Caco-2 (cell line): ENCODE measurements at regions not wholly inside any gene's neighbourhood (a gene's known extent, or its start where the extent isn't known, plus 50 kb on each side); places are given as distances from the start of the nearest gene placed in this dataset.

Experiments
- BruUV-seq: library from RNA; stranded (reverse); fragments of 400-500 nt; replicated peaks from 2 replicates; lab custom pipeline; 2021; lab: Mats Ljungman, UMichigan
- CTCF ChIA-PET: fragments of 300-600 bp; sonication (Branson Sonifier 250); formaldehyde crosslinking; loops from one replicate; lab custom pipeline; 2022; ENCODE audit warnings: antibody characterized with exemption; lab: Charles Lee
- POLR2A ChIA-PET: fragments of 300-600 bp; sonication (Branson Sonifier 250); formaldehyde crosslinking; loops from one replicate; lab custom pipeline; 2022; ENCODE audit warnings: antibody characterized with exemption; lab: Charles Lee
- DNase-seq, 2 experiments: peaks; one replicate each; pipeline versions ENCODE4 v3.0.0 to v3.0.0-alpha.2; 2020 to 2022
- H3K27me3 ChIP-seq: replicated peaks from 2 replicates; pipeline ENCODE4 v1.6.0; 2011; ENCODE audit warnings: low read length; ENCODE audit not compliant: control insufficient read depth, insufficient read depth
- H3K36me3 ChIP-seq: 2 replicates; pipeline ENCODE4 v1.5.1; 2011; ENCODE audit warnings: low read length; ENCODE audit not compliant: control insufficient read depth, insufficient read depth
- H3K4me1 ChIP-seq: fragments of 250-450 bp; sonication (Bioruptor Pico); 2 replicates; pipeline ENCODE4 v1.5.1; 2020; ENCODE audit warnings: mild to moderate bottlenecking
- H3K4me3 ChIP-seq: 2 replicates; pipeline ENCODE4 v1.5.1; 2011; ENCODE audit warnings: low read depth, mild to moderate bottlenecking, control low read depth, low read length
- H3K9me3 ChIP-seq: fragments of 250-450 bp; sonication (Bioruptor Pico); 2 replicates; pipeline ENCODE4 v1.5.1; 2020; ENCODE audit warnings: mild to moderate bottlenecking, moderate library complexity
- H3K27ac Mint-ChIP-seq: one replicate; pipeline ENCODE4 v1.8.0; 2022; ENCODE audit warnings: mixed read lengths; ENCODE audit not compliant: unreplicated experiment
- H3K27me3 Mint-ChIP-seq: one replicate; pipeline ENCODE4 v1.8.0; 2022; ENCODE audit warnings: mixed read lengths; ENCODE audit not compliant: insufficient read depth, unreplicated experiment
- H3K36me3 Mint-ChIP-seq: one replicate; pipeline ENCODE4 v1.8.0; 2022; ENCODE audit warnings: mild to moderate bottlenecking, mixed read lengths; ENCODE audit not compliant: insufficient read depth, unreplicated experiment
- H3K4me1 Mint-ChIP-seq: one replicate; pipeline ENCODE4 v1.8.0; 2022; ENCODE audit warnings: low read depth, mixed read lengths; ENCODE audit not compliant: unreplicated experiment
- H3K4me3 Mint-ChIP-seq: one replicate; pipeline ENCODE4 v1.8.0; 2022; ENCODE audit warnings: mild to moderate bottlenecking, moderate library complexity, mixed read lengths; ENCODE audit not compliant: unreplicated experiment
- H3K9me3 Mint-ChIP-seq: one replicate; pipeline ENCODE4 v1.8.0; 2022; ENCODE audit warnings: mixed read lengths; ENCODE audit not compliant: unreplicated experiment
- intact Hi-C: fragments of 100-400 bp; cut with micrococcal nuclease; formaldehyde crosslinking; loops from one replicate; pipeline ENCODE4 v1.10.0; 2022; ENCODE audit not compliant: unreplicated experiment
- TF ChIP-seq, protein P1 (sequence below), 2 experiments: fragments of 200-600 bp in 1 of 2; IDR thresholded peaks; 1 replicate in 1 of 2; 2 replicates in 1 of 2; pipeline versions ENCODE4 v1.5.1 to v1.8.0; 2011 to 2022; ENCODE audit warnings: antibody characterized with exemption in 1 of 2, control low read depth in 1 of 2, inconsistent platforms in 1 of 2, low read depth in 1 of 2, low read length in 1 of 2, mild to moderate bottlenecking in 1 of 2, moderate library complexity in 1 of 2; ENCODE audit not compliant: insufficient read depth in 1 of 2, severe bottlenecking in 1 of 2, unreplicated experiment in 1 of 2

- H3K27me3 ChIP-seq: no peaks in the 10 kb centered on the region
- peaks cover 11% of the 10 kb centered on the region for H3K9me3 Mint-ChIP-seq
- no peak overlapping the region for H3K4me3 Mint-ChIP-seq
- H3K4me3 ChIP-seq: no peak overlapping the region
- no peak overlapping the region for H3K27ac Mint-ChIP-seq
- TF ChIP-seq, protein P1, sequence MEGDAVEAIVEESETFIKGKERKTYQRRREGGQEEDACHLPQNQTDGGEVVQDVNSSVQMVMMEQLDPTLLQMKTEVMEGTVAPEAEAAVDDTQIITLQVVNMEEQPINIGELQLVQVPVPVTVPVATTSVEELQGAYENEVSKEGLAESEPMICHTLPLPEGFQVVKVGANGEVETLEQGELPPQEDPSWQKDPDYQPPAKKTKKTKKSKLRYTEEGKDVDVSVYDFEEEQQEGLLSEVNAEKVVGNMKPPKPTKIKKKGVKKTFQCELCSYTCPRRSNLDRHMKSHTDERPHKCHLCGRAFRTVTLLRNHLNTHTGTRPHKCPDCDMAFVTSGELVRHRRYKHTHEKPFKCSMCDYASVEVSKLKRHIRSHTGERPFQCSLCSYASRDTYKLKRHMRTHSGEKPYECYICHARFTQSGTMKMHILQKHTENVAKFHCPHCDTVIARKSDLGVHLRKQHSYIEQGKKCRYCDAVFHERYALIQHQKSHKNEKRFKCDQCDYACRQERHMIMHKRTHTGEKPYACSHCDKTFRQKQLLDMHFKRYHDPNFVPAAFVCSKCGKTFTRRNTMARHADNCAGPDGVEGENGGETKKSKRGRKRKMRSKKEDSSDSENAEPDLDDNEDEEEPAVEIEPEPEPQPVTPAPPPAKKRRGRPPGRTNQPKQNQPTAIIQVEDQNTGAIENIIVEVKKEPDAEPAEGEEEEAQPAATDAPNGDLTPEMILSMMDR (IDR thresholded peaks at IDR 0.05; ENCODE audit: insufficient read depth in 1 of 2, low read depth in 1 of 2, low read length in 1 of 2, severe bottlenecking in 1 of 2, unreplicated experiment in 1 of 2): no peak
- H3K36me3 Mint-ChIP-seq: no peaks in the 10 kb centered on the region
- no peaks in the 10 kb centered on the region for H3K36me3 ChIP-seq
- DNase-seq: no peak
- intact Hi-C loops: no loop called here
- no peaks in the 10 kb centered on the region for H3K9me3 ChIP-seq
- ChIA-PET POLR2A (no interaction called here), CTCF (no interaction called here)
- BruUV-seq: no TSS peak
- no peaks in the 10 kb centered on the region for H3K4me1 Mint-ChIP-seq
- H3K27me3 Mint-ChIP-seq: no peaks in the 10 kb centered on the region
- H3K4me1 ChIP-seq: no peaks in the 10 kb centered on the region
These were observed 218.8 kb downstream of the ZWINT start for GRCh38 chr10:56142092-56142728.

DNA sequence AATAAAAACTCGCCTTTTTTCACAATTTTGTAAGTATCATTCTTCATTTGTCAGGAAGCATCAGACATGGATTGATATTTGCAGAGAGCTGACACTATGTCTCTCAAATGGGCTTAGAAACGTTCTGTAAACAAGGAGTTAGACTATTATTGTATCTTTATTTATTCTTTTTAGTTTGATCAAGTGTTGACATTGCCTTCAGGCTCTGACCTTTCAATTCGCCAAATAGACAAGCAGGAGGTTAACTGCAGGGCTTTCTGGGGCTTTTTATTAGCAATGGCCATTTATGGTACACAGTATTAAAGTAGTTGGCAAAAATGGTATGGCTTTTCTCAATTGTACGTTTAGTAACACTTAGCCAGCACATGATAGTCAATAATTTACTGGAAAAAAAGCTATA lies 221.7 kb downstream of the ZWINT start:
- Mint-ChIP-seq H3K4me3 (no peak overlapping the region), H3K4me1 (no peaks in the 10 kb centered on the region), H3K27ac (no peak overlapping the region), H3K27me3 (no peaks in the 10 kb centered on the region), H3K36me3 (no peaks in the 10 kb centered on the region), H3K9me3 (peaks cover 9% of the 10 kb centered on the region)
- intact Hi-C loops: no loop called here
- H3K4me1 ChIP-seq: no peaks in the 10 kb centered on the region
- BruUV-seq: no TSS peak
- POLR2A ChIA-PET: no interaction called here
- no peaks in the 10 kb centered on the region for H3K9me3 ChIP-seq
- H3K4me3 ChIP-seq: no peak overlapping the region
- H3K36me3 ChIP-seq: no peaks in the 10 kb centered on the region
- no peaks in the 10 kb centered on the region for H3K27me3 ChIP-seq
- TF ChIP-seq, protein P1 (IDR thresholded peaks at IDR 0.05; ENCODE audit: insufficient read depth in 1 of 2, low read depth in 1 of 2, low read length in 1 of 2, severe bottlenecking in 1 of 2, unreplicated experiment in 1 of 2): no peak
- CTCF ChIA-PET: no interaction called here
- DNase-seq: no peak

- Mint-ChIP-seq H3K36me3 (no peaks in the 10 kb centered on the region), H3K4me3 (no peak overlapping the region), H3K9me3 (no peaks in the 10 kb centered on the region), H3K27me3 (no peaks in the 10 kb centered on the region), H3K27ac (no peak overlapping the region), H3K4me1 (no peaks in the 10 kb centered on the region)
- TF ChIP-seq, protein P1 (IDR thresholded peaks at IDR 0.05; ENCODE audit: insufficient read depth in 1 of 2, low read depth in 1 of 2, low read length in 1 of 2, severe bottlenecking in 1 of 2, unreplicated experiment in 1 of 2): no peak
- intact Hi-C loops: no loop called here
- no peak for DNase-seq
- CTCF ChIA-PET: no interaction called here
- no peaks in the 10 kb centered on the region for H3K4me1 ChIP-seq
- no peak overlapping the region for H3K4me3 ChIP-seq
- POLR2A ChIA-PET: no interaction called here
- H3K27me3 ChIP-seq: no peaks in the 10 kb centered on the region
- no TSS peak for BruUV-seq
- H3K9me3 ChIP-seq: no peaks in the 10 kb centered on the region
- no peaks in the 10 kb centered on the region for H3K36me3 ChIP-seq
These were observed 225.2 kb downstream of the ZWINT start for GRCh38 chr10:56135828-56136227.
